K562 (cell line): ENCODE measurements at regions not wholly inside any gene's neighbourhood (a gene's known extent, or its start where the extent isn't known, plus 50 kb on each side); places are given as distances from the start of the nearest gene placed in this dataset.

Experiments
- ATAC-seq: fragments of 200-7000 bp; cut with Tn5 transposase; 3 replicates; pipeline ENCODE4 v1.9.1; 2020; ENCODE audit warnings: moderate library complexity
- BruUV-seq: library from RNA; stranded (reverse); fragments of 400-500 nt; replicated peaks from 2 replicates; lab custom pipeline; 2021; lab: Mats Ljungman, UMichigan
- CTCF ChIA-PET: fragments of 300-600 bp; formaldehyde crosslinking; extraction: SDS; loops from one replicate; lab custom pipeline; 2021; ENCODE audit warnings: low intra/inter-chr PET ratio; lab: Yijun Ruan, JAX
- POLR2A ChIA-PET: fragments of 300-600, 350-650 bp; sonication (Branson Sonifier 250); formaldehyde crosslinking; extraction: SDS; loops from one replicate; lab custom pipeline; 2021; ENCODE audit warnings: antibody characterized with exemption, inconsistent platforms; lab: Yijun Ruan, JAX
- DNase-seq, 4 experiments: peaks; one replicate each; pipeline versions ENCODE4 v3.0.0 to v3.0.0-alpha.2; 2011 to 2018; ENCODE audit warnings: low spot score in 3 of 4, mixed read lengths in 3 of 4; ENCODE audit errors: extremely low read depth in 1 of 4
- FAIRE-seq: peaks from 2 replicates; lab custom pipeline; 2011; peaks lifted over from hg19 to GRCh38; lab: Jason Lieb, UNC
- H2AFZ ChIP-seq: 2 replicates; pipeline ENCODE4 v1.6.0; 2011; ENCODE audit warnings: low read depth, low read length, control low read depth, inconsistent platforms
- H3K27ac ChIP-seq: fragments of 200-600 bp; 3 replicates; pipeline ENCODE4 v1.8.0; 2011; ENCODE audit warnings: low read depth, mild to moderate bottlenecking, control low read depth, inconsistent platforms, low read length, moderate library complexity, mixed read lengths; ENCODE audit errors: extremely low read depth
- H3K27me3 ChIP-seq, 2 experiments: fragments of 300-600 bp in 1 of 2; 2 replicates in 1 of 2; 3 replicates in 1 of 2; pipeline versions ENCODE4 v1.6.0 to v1.8.0; 2011; ENCODE audit warnings: inconsistent platforms in 2 of 2, low read length in 2 of 2, mild to moderate bottlenecking in 1 of 2, mixed read lengths in 1 of 2, moderate library complexity in 1 of 2; ENCODE audit not compliant: control insufficient read depth in 2 of 2, insufficient read depth in 2 of 2
- H3K36me3 ChIP-seq: fragments of 300-600 bp; 3 replicates; pipeline ENCODE4 v1.8.0; 2011; ENCODE audit warnings: mild to moderate bottlenecking, low read length, inconsistent platforms; ENCODE audit not compliant: control insufficient read depth, insufficient read depth
- H3K4me1 ChIP-seq, 2 experiments: fragments of 200-600 bp in 1 of 2; replicated peaks in 1 of 2; 2 replicates in 1 of 2; 3 replicates in 1 of 2; pipeline versions ENCODE4 v1.5.1 to v1.8.0; 2011; ENCODE audit warnings: inconsistent platforms in 2 of 2, low read length in 2 of 2, mild to moderate bottlenecking in 1 of 2, mixed read lengths in 1 of 2, moderate library complexity in 1 of 2; ENCODE audit not compliant: control insufficient read depth in 2 of 2, insufficient read depth in 2 of 2
- H3K4me2 ChIP-seq: 2 replicates; pipeline ENCODE4 v1.6.1; 2011; ENCODE audit warnings: low read length, control low read depth, inconsistent platforms, mixed read lengths; ENCODE audit not compliant: insufficient read depth
- H3K4me3 ChIP-seq: fragments of 200-600 bp; sonication (generic), shearing (Covaris generic); 2 replicates; pipeline ENCODE4 v1.5.1; 2016; ENCODE audit warnings: control low read depth, inconsistent platforms
- H3K79me2 ChIP-seq: fragments of 200-600 bp; 3 replicates; pipeline ENCODE4 v1.8.0; 2011; ENCODE audit warnings: low read length, inconsistent platforms; ENCODE audit not compliant: control insufficient read depth, insufficient read depth
- H3K9ac ChIP-seq, 2 experiments: 2 replicates each; pipeline versions ENCODE4 v1.6.0 to v1.6.1; 2011; ENCODE audit warnings: low read depth in 2 of 2, low read length in 2 of 2, control low read depth in 1 of 2, inconsistent platforms in 1 of 2, mild to moderate bottlenecking in 1 of 2, mixed read lengths in 1 of 2; ENCODE audit not compliant: insufficient read depth in 1 of 2
- H3K9me1 ChIP-seq: one replicate; pipeline ENCODE4 v1.6.0; 2011; ENCODE audit warnings: inconsistent platforms, mild to moderate bottlenecking, low read length, moderate library complexity; ENCODE audit not compliant: control insufficient read depth, insufficient read depth
- H3K9me3 ChIP-seq: replicated peaks from 2 replicates; pipeline ENCODE4 v1.5.1; 2011; ENCODE audit warnings: low read depth, low read length, inconsistent platforms; ENCODE audit not compliant: control insufficient read depth, insufficient read depth
- H4K20me1 ChIP-seq: replicated peaks from 2 replicates; pipeline ENCODE4 v1.6.1; 2011; ENCODE audit warnings: low read length, inconsistent platforms, mixed read lengths; ENCODE audit not compliant: control insufficient read depth, insufficient read depth
- CBFB ChIP-seq: sonication (generic); formaldehyde crosslinking; IDR thresholded peaks from 2 replicates; pipeline ENCODE4 v1.4.0; 2020; ENCODE audit warnings: mild to moderate bottlenecking, missing genetic modification reagents
- ETS2 ChIP-seq: IDR thresholded peaks from 2 replicates; pipeline ENCODE4 v1.6.1; 2016; ENCODE audit warnings: borderline replicate concordance, missing genetic modification characterization, mild to moderate bottlenecking, moderate library complexity, missing compliant biosample characterization; ENCODE audit not compliant: poor library complexity, severe bottlenecking
- ETV6 ChIP-seq, 3 experiments: fragments of 150-350 bp in 1 of 3; sonication (generic) in 1 of 3; formaldehyde crosslinking in 1 of 3; IDR thresholded peaks; 2 replicates each; pipeline versions ENCODE4 v1.6.1 to v1.8.0; 2014 to 2022; ENCODE audit warnings: borderline replicate concordance in 2 of 3, low read depth in 2 of 3, antibody characterized with exemption in 1 of 3, low read length in 1 of 3, mild to moderate bottlenecking in 1 of 3, missing genetic modification reagents in 1 of 3
- HDAC6 ChIP-seq: IDR thresholded peaks from 2 replicates; pipeline ENCODE4 v1.6.1; 2012; ENCODE audit warnings: low read depth, mild to moderate bottlenecking, control low read depth, inconsistent platforms, low read length, moderate library complexity
- HIVEP1 ChIP-seq: fragments of 250-450 bp; sonication (Bioruptor Pico); IDR thresholded peaks from 2 replicates; pipeline ENCODE4 v1.4.0; 2020; ENCODE audit warnings: mild to moderate bottlenecking
- JUNB ChIP-seq: fragments of 450-650 bp; formaldehyde crosslinking; conservative IDR thresholded peaks from 2 replicates; pipeline ENCODE4 v1.4.0; 2020; ENCODE audit warnings: mild to moderate bottlenecking
- MEIS2 ChIP-seq: fragments of 450-650 bp; IDR thresholded peaks from 2 replicates; pipeline ENCODE4 v1.6.1; 2014; ENCODE audit warnings: mild to moderate bottlenecking; ENCODE audit not compliant: partially characterized antibody
- NR4A1 ChIP-seq, 2 experiments: fragments of 250-450 bp in 1 of 2; fragments of 450-650 bp in 1 of 2; sonication (Bioruptor Pico) in 1 of 2; IDR thresholded peaks; 2 replicates each; pipeline versions ENCODE4 v1.4.0 to v1.6.1; 2016 to 2020; ENCODE audit warnings: mild to moderate bottlenecking in 2 of 2, missing compliant biosample characterization in 1 of 2, missing genetic modification characterization in 1 of 2, moderate library complexity in 1 of 2
- POU5F1 ChIP-seq: fragments of 150-350 bp; IDR thresholded peaks from 2 replicates; pipeline ENCODE4 v1.6.1; 2014; ENCODE audit warnings: borderline replicate concordance, low read length, low read depth, mild to moderate bottlenecking; ENCODE audit not compliant: partially characterized antibody
- RBBP5 ChIP-seq: fragments of 200-600 bp; sonication (generic); IDR thresholded peaks from 2 replicates; pipeline ENCODE4 v1.6.1; 2012; ENCODE audit warnings: borderline replicate concordance, mild to moderate bottlenecking, low read length, control low read depth, inconsistent platforms; ENCODE audit not compliant: insufficient read depth, poor library complexity, severe bottlenecking
- SMARCB1 ChIP-seq: IDR thresholded peaks from 2 replicates; pipeline ENCODE4 v1.6.1; 2011; ENCODE audit warnings: improper control_type of control experiment, low read depth; ENCODE audit not compliant: insufficient read length
- ZBTB49 ChIP-seq: sonication (generic); formaldehyde crosslinking; IDR thresholded peaks from 2 replicates; pipeline ENCODE4 v1.8.0; 2022; ENCODE audit warnings: missing genetic modification reagents, mild to moderate bottlenecking, borderline replicate concordance
- ZKSCAN1 ChIP-seq: fragments of 150-350 bp; IDR thresholded peaks from 2 replicates; pipeline ENCODE4 v1.6.1; 2016; ENCODE audit warnings: low read depth, low read length
- ZNF140 ChIP-seq: fragments of 250-450 bp; sonication (Bioruptor Pico); IDR thresholded peaks from 2 replicates; pipeline ENCODE4 v1.8.0; 2021; ENCODE audit warnings: moderate library complexity, mild to moderate bottlenecking, inconsistent platforms
- ZSCAN29 ChIP-seq: fragments of 450-650 bp; IDR thresholded peaks from 2 replicates; pipeline ENCODE4 v1.6.1; 2017
- WGBS: fragments of 100-300 bp; shearing (Covaris generic); methylation state at CpG from one replicate; pipeline ENCODE4 v1.1.6; 2016; ENCODE audit warnings: low coverage, mixed read lengths; ENCODE audit not compliant: insufficient coverage; ENCODE audit errors: missing lambda C conversion rate; 5-methylcytosine and 5-hydroxymethylcytosine counted together
- in situ Hi-C: fragments of 300-500 bp; cut with MboI; formaldehyde crosslinking; loops from 4 replicates; pipeline ENCODE4 v1.15.0; 2018; ENCODE audit warnings: inconsistent platforms, mixed read lengths
- intact Hi-C: fragments of 100-400 bp; cut with micrococcal nuclease; formaldehyde crosslinking; loops from 2 replicates; pipeline ENCODE4 v1.14.2; 2022
- TF ChIP-seq, protein P1 (sequence below): fragments of 250-450 bp; sonication (Bioruptor Pico); IDR thresholded peaks from 2 replicates; pipeline ENCODE4 v1.4.0; 2020; ENCODE audit warnings: mild to moderate bottlenecking, moderate library complexity

- ATAC-seq (no peak), DNase-seq (no peak), FAIRE-seq (no peak)
- 3% methylated on average over 3 of the region's 3 CpGs for WGBS
- no peak overlapping the region for H3K27ac ChIP-seq
- H3K36me3 ChIP-seq = no peaks in the 10 kb centered on the region
- H3K9ac ChIP-seq = no peak overlapping the region
- H3K27me3 ChIP-seq = peaks cover 32 to 45% of the 10 kb centered on the region in 2 experiments
- intact Hi-C loops (no loop called here), in situ Hi-C loops (no loop called here)
- H3K4me2 ChIP-seq = no peak overlapping the region
- BruUV-seq = no TSS peak
- no peak for TF ChIP-seq RBBP5
- no peak for TF ChIP-seq HDAC6
- no peak for TF ChIP-seq MEIS2
- no peak for TF ChIP-seq ETV6 (IDR thresholded peaks at IDR 0.05; ENCODE audit: borderline replicate concordance in 1 of 2, low read depth in 2 of 2, low read length in 1 of 2)
- TF ChIP-seq ETV6 (CRISPR knock-in tag; IDR thresholded peaks at IDR 0.05; ENCODE audit: borderline replicate concordance) = no peak
- no peak for TF ChIP-seq NR4A1 (CRISPR knock-in tag; IDR thresholded peaks at IDR 0.05)
- TF ChIP-seq NR4A1 (tag; IDR thresholded peaks at IDR 0.05) = no peak
- no peak for TF ChIP-seq ETS2 (tag)
- TF ChIP-seq ZKSCAN1 = no peak
- TF ChIP-seq POU5F1 = no peak
- no peak for TF ChIP-seq ZBTB49 (CRISPR knock-in tag)
- no peak for TF ChIP-seq SMARCB1
- TF ChIP-seq, protein P1, sequence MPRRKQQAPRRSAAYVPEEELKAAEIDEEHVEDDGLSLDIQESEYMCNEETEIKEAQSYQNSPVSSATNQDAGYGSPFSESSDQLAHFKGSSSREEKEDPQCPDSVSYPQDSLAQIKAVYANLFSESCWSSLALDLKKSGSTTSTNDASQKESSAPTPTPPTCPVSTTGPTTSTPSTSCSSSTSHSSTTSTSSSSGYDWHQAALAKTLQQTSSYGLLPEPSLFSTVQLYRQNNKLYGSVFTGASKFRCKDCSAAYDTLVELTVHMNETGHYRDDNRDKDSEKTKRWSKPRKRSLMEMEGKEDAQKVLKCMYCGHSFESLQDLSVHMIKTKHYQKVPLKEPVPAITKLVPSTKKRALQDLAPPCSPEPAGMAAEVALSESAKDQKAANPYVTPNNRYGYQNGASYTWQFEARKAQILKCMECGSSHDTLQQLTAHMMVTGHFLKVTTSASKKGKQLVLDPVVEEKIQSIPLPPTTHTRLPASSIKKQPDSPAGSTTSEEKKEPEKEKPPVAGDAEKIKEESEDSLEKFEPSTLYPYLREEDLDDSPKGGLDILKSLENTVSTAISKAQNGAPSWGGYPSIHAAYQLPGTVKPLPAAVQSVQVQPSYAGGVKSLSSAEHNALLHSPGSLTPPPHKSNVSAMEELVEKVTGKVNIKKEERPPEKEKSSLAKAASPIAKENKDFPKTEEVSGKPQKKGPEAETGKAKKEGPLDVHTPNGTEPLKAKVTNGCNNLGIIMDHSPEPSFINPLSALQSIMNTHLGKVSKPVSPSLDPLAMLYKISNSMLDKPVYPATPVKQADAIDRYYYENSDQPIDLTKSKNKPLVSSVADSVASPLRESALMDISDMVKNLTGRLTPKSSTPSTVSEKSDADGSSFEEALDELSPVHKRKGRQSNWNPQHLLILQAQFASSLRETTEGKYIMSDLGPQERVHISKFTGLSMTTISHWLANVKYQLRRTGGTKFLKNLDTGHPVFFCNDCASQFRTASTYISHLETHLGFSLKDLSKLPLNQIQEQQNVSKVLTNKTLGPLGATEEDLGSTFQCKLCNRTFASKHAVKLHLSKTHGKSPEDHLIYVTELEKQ = no peak
- no peak for TF ChIP-seq ZNF140 (CRISPR knock-in tag)
- TF ChIP-seq CBFB (CRISPR knock-in tag) = no peak
- no peak for TF ChIP-seq HIVEP1
- no peak for TF ChIP-seq JUNB (CRISPR knock-in tag)
- TF ChIP-seq ZSCAN29 = no peak
- CTCF ChIA-PET = no interaction called here
- peaks cover 0 to 2% of the 10 kb centered on the region in 2 experiments; a peak in 2 of 5 replicates for H3K4me1 ChIP-seq
- no peaks in the 10 kb centered on the region for H3K9me3 ChIP-seq
- H2AFZ ChIP-seq = no peak overlapping the region
- no peaks in the 10 kb centered on the region for H4K20me1 ChIP-seq
- H3K9me1 ChIP-seq = no peaks in the 10 kb centered on the region
- POLR2A ChIA-PET = interaction anchor here (0.6 kb wide), 1 partner anchor 689 kb away, joined by 3 read pairs; the partner anchor contains the start of gene TP53BP2
- H3K79me2 ChIP-seq = no peaks in the 10 kb centered on the region
- H3K4me3 ChIP-seq = no peak overlapping the region
Measured at GRCh38 chr1:224534731-224535130, 81.4 kb upstream of the CNIH3 start.
